COR-L47 (cell line): ENCODE measurements at regions not wholly inside any gene's neighbourhood (a gene's known extent, or its start where the extent isn't known, plus 50 kb on each side); places are given as distances from the start of the nearest gene placed in this dataset.
"Not testable (repeated sequence)": the region's sequence is repeated elsewhere in the genome, so short reads cannot be mapped to it uniquely, and the experiment has no call there.

ENCODE experiments used
- DNase-seq: peaks from one replicate; lab custom pipeline; 2025; lab: John Stamatoyannopoulos, UW

GRCh38 chr5:39698838-39699560, 274.2 kb upstream of the DAB2 start:
- no peak for DNase-seq

GRCh38 chr5:39697881-39698280, 273.1 kb upstream of the DAB2 start:
- no peak for DNase-seq

GRCh38 chr5:39696672-39697398, 272.1 kb upstream of the DAB2 start:
- DNase-seq = no peak

- DNase-seq = no peak
Measured at GRCh38 chr5:39691993-39692392, 267.2 kb upstream of the DAB2 start.

- no peak for DNase-seq
Measured at GRCh38 chr5:39691136-39691535, 266.4 kb upstream of the DAB2 start.

GRCh38 chr5:39689919-39690318, 265.1 kb upstream of the DAB2 start:
- no peak for DNase-seq

- not testable (repeated sequence) for DNase-seq
Measured at GRCh38 chr5:39687924-39688323, 263.1 kb upstream of the DAB2 start.

- no peak for DNase-seq
Measured at GRCh38 chr5:39680213-39680612, 255.4 kb upstream of the DAB2 start.

GRCh38 chr5:39678534-39678933, 253.8 kb upstream of the DAB2 start:
- DNase-seq = no peak

GRCh38 chr5:39675676-39676075, 250.9 kb upstream of the DAB2 start:
- DNase-seq = no peak

GRCh38 chr5:39674209-39675082, 249.7 kb upstream of the DAB2 start:
- no peak for DNase-seq

- DNase-seq = no peak
Measured at GRCh38 chr5:39671561-39671961, 246.8 kb upstream of the DAB2 start.

- DNase-seq = no peak
Measured at GRCh38 chr5:39670955-39671354, 246.2 kb upstream of the DAB2 start.

GRCh38 chr5:39670391-39670790, 245.6 kb upstream of the DAB2 start:
- no peak for DNase-seq

GRCh38 chr5:39668980-39669379, 244.2 kb upstream of the DAB2 start:
- no peak for DNase-seq

GRCh38 chr5:39665328-39665727, 240.5 kb upstream of the DAB2 start:
- DNase-seq = no peak

- no peak for DNase-seq
Measured at GRCh38 chr5:39662945-39663344, 238.2 kb upstream of the DAB2 start.

GRCh38 chr5:39661026-39661779, 236.4 kb upstream of the DAB2 start:
- no peak for DNase-seq

- DNase-seq = no peak
Measured at GRCh38 chr5:39660020-39660419, 235.2 kb upstream of the DAB2 start.

- DNase-seq = no peak
Measured at GRCh38 chr5:39658866-39659265, 234.1 kb upstream of the DAB2 start.

- DNase-seq = no peak
Measured at GRCh38 chr5:39657943-39658342, 233.2 kb upstream of the DAB2 start.

GRCh38 chr5:39656600-39656999, 231.8 kb upstream of the DAB2 start:
- DNase-seq = no peak
